ENCODE measurements at regions not wholly inside any gene's neighbourhood (a gene's known extent, or its start where the extent isn't known, plus 50 kb on each side); places are given as distances from the start of the nearest gene placed in this dataset.

- TF ChIP-seq EZH2phosphoT487 (IDR thresholded peaks at IDR 0.05; ENCODE audit: borderline replicate concordance) (no peak), CTCF (conservative IDR thresholded peaks at IDR 0.05; ENCODE audit: low read length) (no peak)
Measured at GRCh38 chr6:79373880-79374279, 139.4 kb upstream of the HMGN3 start.
